CD14-positive monocyte (primary cell): ENCODE measurements at regions not wholly inside any gene's neighbourhood (a gene's known extent, or its start where the extent isn't known, plus 50 kb on each side); places are given as distances from the start of the nearest gene placed in this dataset.
"Not testable (repeated sequence)": the region's sequence is repeated elsewhere in the genome, so short reads cannot be mapped to it uniquely, and the experiment has no call there.

Experiments used
- DNase-seq, 3 donors: peaks; one replicate each; pipeline ENCODE4 v3.0.0-alpha.2; 2011 to 2022
- H2AFZ ChIP-seq: 2 replicates; pipeline ENCODE4 v1.6.0; 2012; ENCODE audit warnings: mild to moderate bottlenecking, low read depth, low read length, inconsistent platforms; ENCODE audit not compliant: insufficient read depth, poor library complexity, severe bottlenecking
- H3K27ac ChIP-seq, 2 donors: 1 replicate in 1 of 2; 2 replicates in 1 of 2; pipeline ENCODE4 v1.5.1; 2012 to 2013; ENCODE audit warnings: low read length in 2 of 2, control low read depth in 1 of 2, inconsistent platforms in 1 of 2, low read depth in 1 of 2, mild to moderate bottlenecking in 1 of 2
- H3K27me3 ChIP-seq, 2 donors: one replicate each; pipeline versions ENCODE4 v1.6.0 to v1.6.1; 2011 to 2013; ENCODE audit warnings: low read length in 2 of 2; ENCODE audit not compliant: control insufficient read depth in 2 of 2, insufficient read depth in 2 of 2
- H3K36me3 ChIP-seq, 2 donors: replicated peaks in 1 of 2; 1 replicate in 1 of 2; 2 replicates in 1 of 2; pipeline versions ENCODE4 v1.5.1 to v1.6.1; 2012 to 2013; ENCODE audit warnings: low read length in 2 of 2, control low read depth in 1 of 2, inconsistent platforms in 1 of 2, mild to moderate bottlenecking in 1 of 2; ENCODE audit not compliant: insufficient read depth in 2 of 2, control insufficient read depth in 1 of 2
- H3K4me1 ChIP-seq, 2 donors: 1 replicate in 1 of 2; 2 replicates in 1 of 2; pipeline versions ENCODE4 v1.5.1 to v1.6.1; 2012 to 2013; ENCODE audit warnings: low read length in 2 of 2, control low read depth in 1 of 2, inconsistent platforms in 1 of 2, mild to moderate bottlenecking in 1 of 2, moderate library complexity in 1 of 2; ENCODE audit not compliant: insufficient read depth in 2 of 2, control insufficient read depth in 1 of 2
- H3K4me2 ChIP-seq: replicated peaks from 2 replicates; pipeline ENCODE3; 2012; ENCODE audit warnings: low read length, moderate library complexity, mild to moderate bottlenecking; ENCODE audit not compliant: poor library complexity, severe bottlenecking; ENCODE audit errors: extremely low read depth
- H3K4me3 ChIP-seq, 3 experiments: fragments of 200-600 bp in 1 of 3; sonication (generic) in 1 of 3; replicated peaks in 1 of 3; 1 replicate in 2 of 3; 2 replicates in 1 of 3; pipeline ENCODE4 v1.5.1; 2011 to 2013; ENCODE audit warnings: low read length in 3 of 3, mild to moderate bottlenecking in 3 of 3, control low read depth in 2 of 3, low read depth in 2 of 3, inconsistent platforms in 1 of 3, moderate library complexity in 1 of 3
- H3K79me2 ChIP-seq: 2 replicates; pipeline ENCODE4 v1.6.0; 2012; ENCODE audit warnings: mild to moderate bottlenecking, control low read depth, inconsistent platforms, low read length, moderate library complexity; ENCODE audit not compliant: insufficient read depth
- H3K9ac ChIP-seq: 2 replicates; pipeline ENCODE4 v1.6.0; 2017; ENCODE audit warnings: low read length, mild to moderate bottlenecking; ENCODE audit not compliant: insufficient read depth, poor library complexity, severe bottlenecking
- H3K9me3 ChIP-seq, 2 donors: replicated peaks in 1 of 2; 1 replicate in 1 of 2; 2 replicates in 1 of 2; pipeline versions ENCODE4 v1.5.1 to v1.6.1; 2012 to 2013; ENCODE audit warnings: low read length in 2 of 2, control low read depth in 1 of 2; ENCODE audit not compliant: control insufficient read depth in 1 of 2, insufficient read depth in 1 of 2
- H4K20me1 ChIP-seq: 2 replicates; pipeline ENCODE4 v1.6.0; 2012; ENCODE audit warnings: mild to moderate bottlenecking, low read length, control low read depth, moderate library complexity; ENCODE audit not compliant: insufficient read depth
- H3K27ac Mint-ChIP-seq, 7 donors: one replicate each; pipeline ENCODE4 v1.8.0; 2020; ENCODE audit warnings: mild to moderate bottlenecking in 7 of 7, mixed read lengths in 7 of 7, moderate library complexity in 6 of 7, inconsistent platforms in 2 of 7
- H3K27me3 Mint-ChIP-seq, 3 donors: one replicate each; pipeline ENCODE4 v1.8.0; 2021 to 2022; ENCODE audit warnings: low read depth in 3 of 3, mild to moderate bottlenecking in 3 of 3, mixed read lengths in 3 of 3, moderate library complexity in 3 of 3, inconsistent platforms in 1 of 3
- H3K36me3 Mint-ChIP-seq, 2 donors: one replicate each; pipeline ENCODE4 v1.8.0; 2020; ENCODE audit warnings: mixed read lengths in 2 of 2, inconsistent platforms in 1 of 2, mild to moderate bottlenecking in 1 of 2
- H3K4me1 Mint-ChIP-seq: one replicate; pipeline ENCODE4 v1.8.0; 2020; ENCODE audit warnings: mild to moderate bottlenecking, mixed read lengths
- H3K4me3 Mint-ChIP-seq, 2 donors: one replicate each; pipeline ENCODE4 v1.8.0; 2020; ENCODE audit warnings: mild to moderate bottlenecking in 2 of 2, mixed read lengths in 2 of 2, moderate library complexity in 1 of 2
- H3K9me3 Mint-ChIP-seq, 7 donors: one replicate each; pipeline ENCODE4 v1.8.0; 2020 to 2022; ENCODE audit warnings: mixed read lengths in 7 of 7, mild to moderate bottlenecking in 6 of 7, moderate library complexity in 6 of 7, inconsistent platforms in 2 of 7
- WGBS: methylation state at CpG from one replicate; pipeline ENCODE4 v1.1.5; 2013; ENCODE audit warnings: missing lambda C conversion rate; ENCODE audit not compliant: insufficient coverage; 5-methylcytosine and 5-hydroxymethylcytosine counted together
- intact Hi-C, 2 donors: fragments of 100-400 bp; cut with micrococcal nuclease; formaldehyde crosslinking; loops; one replicate each; pipeline versions ENCODE4 v1.15.0 to v1.15.1; 2023

DNA sequence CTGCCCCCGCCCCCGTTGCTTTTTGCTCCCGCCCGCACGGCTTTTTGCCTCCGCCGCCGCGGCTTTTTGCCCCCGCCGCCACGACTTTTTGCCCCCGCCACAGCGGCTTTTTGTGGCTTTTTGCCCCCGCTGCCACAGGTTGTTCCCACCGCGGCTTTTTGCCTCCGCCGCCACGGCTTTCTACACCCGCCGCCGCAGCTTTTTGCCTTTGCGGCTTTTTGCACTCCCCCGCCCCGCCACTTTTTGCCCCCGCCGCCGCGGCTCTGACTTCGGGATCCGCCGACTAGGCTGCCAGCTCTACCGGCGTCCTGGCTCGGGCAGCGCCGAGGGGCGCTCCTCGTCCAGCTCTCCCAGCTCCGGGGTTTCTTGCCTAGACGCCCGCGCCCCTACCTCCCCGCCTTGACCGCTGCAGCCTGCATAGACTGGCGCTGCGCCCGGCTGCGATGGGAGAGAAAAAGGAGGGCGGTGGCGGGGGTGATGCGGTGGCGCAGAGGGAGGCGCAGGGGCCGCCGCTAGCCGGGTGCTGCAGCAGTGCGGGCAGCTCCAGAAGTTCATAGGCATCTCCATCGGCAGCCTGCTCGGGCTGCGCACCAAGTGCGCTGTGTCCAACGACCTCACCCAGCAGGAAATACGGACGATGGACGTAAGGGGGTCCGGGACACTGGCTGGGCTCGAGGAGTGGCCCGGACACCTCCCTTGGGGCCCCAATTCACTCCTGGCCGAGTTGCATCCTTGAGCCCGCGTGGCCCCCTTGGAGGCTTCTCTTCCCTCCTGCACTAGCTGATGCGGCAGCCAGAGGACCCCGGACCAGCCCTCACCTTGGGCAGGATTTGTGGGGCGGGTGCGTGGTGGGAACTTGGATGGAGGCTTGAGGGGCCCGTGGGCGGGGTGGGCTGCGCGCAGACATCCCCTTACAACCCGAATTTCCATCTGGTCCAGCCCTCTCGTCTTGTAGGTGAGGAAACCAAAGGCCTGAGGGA is 555.7 kb downstream of the TP53TG3F start:
- H4K20me1 ChIP-seq, H3K4me3 Mint-ChIP-seq, H3K27ac Mint-ChIP-seq, H3K27ac ChIP-seq, H3K4me2 ChIP-seq, H3K4me1 ChIP-seq, H3K4me1 Mint-ChIP-seq, DNase-seq, H3K27me3 ChIP-seq, H3K9ac ChIP-seq, H3K36me3 ChIP-seq, intact Hi-C loops, H3K36me3 Mint-ChIP-seq, H3K79me2 ChIP-seq, H2AFZ ChIP-seq, H3K4me3 ChIP-seq: not testable (repeated sequence)
- Mint-ChIP-seq H3K27me3 (peaks cover 0 to 11% (median 6%) of the 10 kb centered on the region in 3 donors), H3K9me3 (peaks cover 17 to 52% (median 27%) of the 10 kb centered on the region in 7 donors)
- peaks cover 19 to 24% of the 10 kb centered on the region in 2 donors for H3K9me3 ChIP-seq
- WGBS, result 50% methylated on average over 59 of the region's 83 CpGs

DNA sequence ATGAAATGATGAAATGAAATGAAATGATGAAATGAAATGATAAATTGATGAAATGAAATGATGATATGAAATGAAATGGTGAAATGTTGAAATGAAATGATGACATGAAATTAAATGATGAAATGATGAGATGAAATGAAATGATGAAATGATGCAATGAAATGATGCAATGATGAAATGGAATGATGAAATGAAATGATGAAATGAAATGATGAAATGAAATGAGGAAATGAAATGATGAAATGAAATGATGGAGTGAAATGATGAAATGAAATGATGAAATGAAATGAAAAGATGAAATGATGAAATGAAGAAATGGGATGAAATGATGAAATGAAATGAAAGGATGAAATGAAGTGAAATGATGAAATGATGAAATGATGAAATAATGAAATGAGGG is 558.9 kb downstream of the TP53TG3F start:
- H3K4me2 ChIP-seq, H2AFZ ChIP-seq, H3K36me3 ChIP-seq, H3K27ac Mint-ChIP-seq, H3K36me3 Mint-ChIP-seq, H3K27ac ChIP-seq, H3K9ac ChIP-seq, H3K4me3 Mint-ChIP-seq, H4K20me1 ChIP-seq, H3K79me2 ChIP-seq, H3K4me1 ChIP-seq, H3K27me3 ChIP-seq, intact Hi-C loops, H3K4me1 Mint-ChIP-seq, DNase-seq, H3K4me3 ChIP-seq: not testable (repeated sequence)
- H3K9me3 ChIP-seq, result peaks cover 19 to 24% of the 10 kb centered on the region in 2 donors
- H3K27me3 Mint-ChIP-seq, result peaks cover 0 to 11% (median 6%) of the 10 kb centered on the region in 3 donors
- peaks cover 27 to 56% (median 36%) of the 10 kb centered on the region in 7 donors for H3K9me3 Mint-ChIP-seq
